Nephron progenitor cell (in vitro differentiated cells): ENCODE measurements at regions not wholly inside any gene's neighbourhood (a gene's known extent, or its start where the extent isn't known, plus 50 kb on each side); places are given as distances from the start of the nearest gene placed in this dataset.

Source experiments
- DNase-seq: peaks from one replicate; pipeline ENCODE4 v3.0.0; 2021
- H3K27ac Mint-ChIP-seq: 2 replicates; pipeline ENCODE4 v1.8.0; 2021; ENCODE audit warnings: mild to moderate bottlenecking, moderate library complexity, mixed read lengths
- H3K27me3 Mint-ChIP-seq: 2 replicates; pipeline ENCODE4 v1.8.0; 2021; ENCODE audit warnings: mild to moderate bottlenecking, low read depth, mixed read lengths; ENCODE audit not compliant: poor library complexity
- H3K36me3 Mint-ChIP-seq: 2 replicates; pipeline ENCODE4 v1.8.0; 2021; ENCODE audit warnings: low read depth, mixed read lengths
- H3K4me1 Mint-ChIP-seq: 2 replicates; pipeline ENCODE4 v1.8.0; 2021; ENCODE audit warnings: mixed read lengths
- H3K4me3 Mint-ChIP-seq: 2 replicates; pipeline ENCODE4 v1.8.0; 2021; ENCODE audit warnings: mild to moderate bottlenecking, moderate library complexity, mixed read lengths
- H3K9me3 Mint-ChIP-seq: 2 replicates; pipeline ENCODE4 v1.8.0; 2021; ENCODE audit warnings: mild to moderate bottlenecking, moderate library complexity, mixed read lengths
- TF ChIP-seq, protein P1 (sequence below): fragments of 200-600 bp; sonication (generic); IDR thresholded peaks from 2 replicates; pipeline ENCODE4 v1.5.0; 2021; ENCODE audit warnings: antibody characterized with exemption

DNA sequence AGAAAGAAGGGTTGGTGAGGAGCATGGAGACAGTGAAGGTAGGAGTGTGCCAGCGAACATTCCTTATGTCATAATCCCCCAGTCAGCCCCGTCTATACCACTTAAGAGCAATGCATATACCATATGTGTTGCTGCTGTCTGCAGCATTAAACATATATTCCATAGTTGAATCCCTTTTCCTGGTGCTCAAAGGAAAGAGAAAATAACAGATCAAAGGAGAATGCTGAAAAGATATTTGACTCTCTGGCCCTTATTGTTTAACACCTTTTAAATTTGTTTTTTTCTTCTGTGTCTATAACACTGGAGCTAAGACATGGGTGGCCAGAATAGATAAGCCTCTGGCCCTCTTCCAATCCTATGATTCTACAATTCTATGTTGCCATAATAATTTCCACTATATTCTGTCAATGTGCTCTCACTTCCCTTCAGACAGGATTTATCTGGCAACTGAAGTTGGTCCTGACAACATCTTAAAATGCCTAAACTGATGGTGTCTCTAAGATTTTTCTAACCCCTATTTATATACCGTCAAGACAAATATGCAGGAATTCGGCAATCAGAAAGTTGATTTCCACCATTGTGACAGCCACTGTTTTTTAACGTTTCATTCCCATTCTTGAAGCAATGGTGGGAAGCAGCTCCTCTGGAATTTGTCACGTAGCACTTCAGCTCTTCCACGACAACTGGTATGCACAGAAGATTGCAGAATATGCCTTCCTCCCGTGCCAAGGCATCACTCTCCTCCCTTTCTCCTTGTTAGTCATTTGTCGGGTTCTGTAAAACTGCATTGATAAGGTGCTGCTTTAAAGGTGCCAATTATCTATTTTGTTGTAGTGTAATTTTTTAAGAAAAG lies 204.7 kb downstream of the BCAT1 start:
- TF ChIP-seq, protein P1, sequence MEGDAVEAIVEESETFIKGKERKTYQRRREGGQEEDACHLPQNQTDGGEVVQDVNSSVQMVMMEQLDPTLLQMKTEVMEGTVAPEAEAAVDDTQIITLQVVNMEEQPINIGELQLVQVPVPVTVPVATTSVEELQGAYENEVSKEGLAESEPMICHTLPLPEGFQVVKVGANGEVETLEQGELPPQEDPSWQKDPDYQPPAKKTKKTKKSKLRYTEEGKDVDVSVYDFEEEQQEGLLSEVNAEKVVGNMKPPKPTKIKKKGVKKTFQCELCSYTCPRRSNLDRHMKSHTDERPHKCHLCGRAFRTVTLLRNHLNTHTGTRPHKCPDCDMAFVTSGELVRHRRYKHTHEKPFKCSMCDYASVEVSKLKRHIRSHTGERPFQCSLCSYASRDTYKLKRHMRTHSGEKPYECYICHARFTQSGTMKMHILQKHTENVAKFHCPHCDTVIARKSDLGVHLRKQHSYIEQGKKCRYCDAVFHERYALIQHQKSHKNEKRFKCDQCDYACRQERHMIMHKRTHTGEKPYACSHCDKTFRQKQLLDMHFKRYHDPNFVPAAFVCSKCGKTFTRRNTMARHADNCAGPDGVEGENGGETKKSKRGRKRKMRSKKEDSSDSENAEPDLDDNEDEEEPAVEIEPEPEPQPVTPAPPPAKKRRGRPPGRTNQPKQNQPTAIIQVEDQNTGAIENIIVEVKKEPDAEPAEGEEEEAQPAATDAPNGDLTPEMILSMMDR: no peak
- H3K9me3 Mint-ChIP-seq: no peaks in the 10 kb centered on the region
- peaks cover 36% of the 10 kb centered on the region for H3K4me1 Mint-ChIP-seq
- H3K27ac Mint-ChIP-seq: no peak overlapping the region
- no peak for DNase-seq
- H3K36me3 Mint-ChIP-seq: no peaks in the 10 kb centered on the region
- no peaks in the 10 kb centered on the region for H3K27me3 Mint-ChIP-seq
- H3K4me3 Mint-ChIP-seq: no peak overlapping the region

GRCh38 chr12:24742378-24742777 lies 206.5 kb downstream of the BCAT1 start:
- H3K4me3 Mint-ChIP-seq: no peak overlapping the region
- no peaks in the 10 kb centered on the region for H3K27me3 Mint-ChIP-seq
- no peak overlapping the region for H3K27ac Mint-ChIP-seq
- no peaks in the 10 kb centered on the region for H3K36me3 Mint-ChIP-seq
- peaks cover 28% of the 10 kb centered on the region for H3K4me1 Mint-ChIP-seq
- no peaks in the 10 kb centered on the region for H3K9me3 Mint-ChIP-seq
- DNase-seq: peak; percentile 5
- TF ChIP-seq, protein P1: no peak

GRCh38 chr12:24741216-24741615 lies 207.7 kb downstream of the BCAT1 start:
- TF ChIP-seq, protein P1: no peak
- Mint-ChIP-seq H3K4me1 (peaks cover 20% of the 10 kb centered on the region), H3K27ac (no peak overlapping the region), H3K36me3 (no peaks in the 10 kb centered on the region), H3K4me3 (no peak overlapping the region), H3K27me3 (no peaks in the 10 kb centered on the region), H3K9me3 (no peaks in the 10 kb centered on the region)
- no peak for DNase-seq

GRCh38 chr12:24739106-24739779 lies 209.7 kb downstream of the BCAT1 start:
- TF ChIP-seq, protein P1: no peak
- Mint-ChIP-seq H3K27ac (no peak overlapping the region), H3K4me3 (no peak overlapping the region), H3K9me3 (no peaks in the 10 kb centered on the region), H3K27me3 (no peaks in the 10 kb centered on the region), H3K36me3 (no peaks in the 10 kb centered on the region), H3K4me1 (peaks cover 12% of the 10 kb centered on the region)
- DNase-seq: no peak

DNA sequence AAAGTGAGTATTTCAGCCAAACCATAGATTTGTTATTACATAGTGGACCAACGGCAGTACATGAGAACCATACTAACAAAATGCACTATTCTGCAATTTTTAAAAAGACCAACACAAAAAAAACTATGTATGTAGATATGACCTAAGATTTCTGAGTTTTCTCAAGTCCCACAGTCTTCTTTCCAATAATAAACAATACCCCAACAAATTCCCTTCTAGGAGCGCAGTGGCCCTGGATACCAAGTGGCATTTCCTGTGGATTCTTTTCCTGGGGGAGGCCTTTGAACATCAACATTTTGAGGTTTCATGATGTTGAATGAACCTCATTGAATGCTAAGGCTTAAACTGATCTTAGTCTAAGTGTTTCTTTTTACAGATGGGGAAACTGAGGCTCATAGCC lies 210.5 kb downstream of the BCAT1 start:
- TF ChIP-seq, protein P1: no peak

More for the DNA sequence above, 210.5 kb downstream of the BCAT1 start:
- H3K36me3 Mint-ChIP-seq: no peaks in the 10 kb centered on the region
- H3K27me3 Mint-ChIP-seq: no peaks in the 10 kb centered on the region
- H3K4me3 Mint-ChIP-seq: no peak overlapping the region
- no peak overlapping the region for H3K27ac Mint-ChIP-seq
- H3K9me3 Mint-ChIP-seq: no peaks in the 10 kb centered on the region
- H3K4me1 Mint-ChIP-seq: peaks cover 11% of the 10 kb centered on the region
- no peak for DNase-seq
